ENCODE measurements at regions not wholly inside any gene's neighbourhood (a gene's known extent, or its start where the extent isn't known, plus 50 kb on each side); places are given as distances from the start of the nearest gene placed in this dataset.

DNA sequence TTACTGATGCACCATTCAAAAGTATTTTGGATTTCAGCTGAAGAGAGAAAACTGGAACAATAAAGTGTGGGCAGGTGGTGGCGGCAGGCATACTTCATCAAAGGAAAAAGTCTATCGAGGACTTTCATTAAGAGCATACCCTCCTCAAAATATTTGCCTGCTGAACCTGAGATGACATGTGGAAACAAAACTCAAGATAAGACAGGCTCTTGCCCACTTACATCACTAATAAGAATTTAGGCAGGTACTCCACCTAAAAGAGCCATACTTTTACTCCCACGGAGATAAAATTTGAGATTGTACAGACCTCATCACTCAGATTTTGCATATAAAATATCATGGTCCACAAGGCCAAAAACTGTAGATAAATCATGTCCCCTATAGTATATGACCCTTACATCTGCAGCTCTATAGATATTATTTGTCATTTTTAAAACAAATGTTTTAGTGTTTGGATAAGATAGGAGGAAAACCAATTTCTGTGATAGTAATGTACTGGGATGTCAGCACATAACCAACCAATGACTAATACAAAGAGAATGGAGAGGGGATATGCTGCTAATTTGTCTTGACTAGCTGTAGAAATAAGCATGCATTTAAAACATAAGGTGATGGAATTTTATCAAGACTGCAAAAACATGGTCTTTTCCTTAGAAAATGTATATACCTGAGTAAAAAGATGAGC lies 730.6 kb upstream of the ZNF608 start:
- TF ChIP-seq, protein P1, sequence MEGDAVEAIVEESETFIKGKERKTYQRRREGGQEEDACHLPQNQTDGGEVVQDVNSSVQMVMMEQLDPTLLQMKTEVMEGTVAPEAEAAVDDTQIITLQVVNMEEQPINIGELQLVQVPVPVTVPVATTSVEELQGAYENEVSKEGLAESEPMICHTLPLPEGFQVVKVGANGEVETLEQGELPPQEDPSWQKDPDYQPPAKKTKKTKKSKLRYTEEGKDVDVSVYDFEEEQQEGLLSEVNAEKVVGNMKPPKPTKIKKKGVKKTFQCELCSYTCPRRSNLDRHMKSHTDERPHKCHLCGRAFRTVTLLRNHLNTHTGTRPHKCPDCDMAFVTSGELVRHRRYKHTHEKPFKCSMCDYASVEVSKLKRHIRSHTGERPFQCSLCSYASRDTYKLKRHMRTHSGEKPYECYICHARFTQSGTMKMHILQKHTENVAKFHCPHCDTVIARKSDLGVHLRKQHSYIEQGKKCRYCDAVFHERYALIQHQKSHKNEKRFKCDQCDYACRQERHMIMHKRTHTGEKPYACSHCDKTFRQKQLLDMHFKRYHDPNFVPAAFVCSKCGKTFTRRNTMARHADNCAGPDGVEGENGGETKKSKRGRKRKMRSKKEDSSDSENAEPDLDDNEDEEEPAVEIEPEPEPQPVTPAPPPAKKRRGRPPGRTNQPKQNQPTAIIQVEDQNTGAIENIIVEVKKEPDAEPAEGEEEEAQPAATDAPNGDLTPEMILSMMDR (IDR thresholded peaks at IDR 0.05): no peak
- TF ChIP-seq POLR2A (IDR thresholded peaks at IDR 0.05): no peak
